NCI-H1048 (cell line): ENCODE measurements at regions not wholly inside any gene's neighbourhood (a gene's known extent, or its start where the extent isn't known, plus 50 kb on each side); places are given as distances from the start of the nearest gene placed in this dataset.

Experiments used
- DNase-seq: peaks from one replicate; lab custom pipeline; 2025; lab: John Stamatoyannopoulos, UW

DNA sequence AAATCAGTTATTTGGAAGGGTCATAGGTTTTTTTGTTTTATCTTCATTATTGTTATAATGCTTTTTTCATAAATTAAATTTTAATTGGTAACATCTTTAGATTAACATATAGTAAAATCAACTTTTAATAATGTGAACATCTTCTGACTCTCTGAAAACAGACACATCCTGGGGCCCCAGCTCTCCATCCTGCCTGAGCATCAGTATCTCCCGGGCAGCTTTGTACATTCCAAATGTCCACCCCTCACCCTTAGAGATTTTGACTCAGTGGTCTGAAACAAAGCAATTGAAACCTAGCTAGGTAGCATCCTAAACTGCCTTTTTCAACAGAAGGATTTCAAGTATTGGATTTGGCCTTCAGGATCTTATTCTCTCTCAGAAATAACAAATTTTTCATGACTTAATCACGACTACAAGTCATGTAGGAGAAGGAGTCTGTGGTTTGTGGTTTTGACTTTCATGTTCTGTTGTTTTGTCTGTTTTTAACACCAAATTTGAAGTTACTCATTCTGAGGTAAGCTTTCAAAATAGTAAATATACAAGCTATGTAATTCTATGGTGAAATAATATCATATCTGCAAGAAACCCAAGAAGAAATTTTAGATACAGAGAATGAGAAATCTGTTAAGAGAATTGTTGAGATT is 147.3 kb upstream of the UBE2E2 start:
- no peak for DNase-seq

GRCh38 chr3:23062582-23062981 is 140.5 kb upstream of the UBE2E2 start:
- no peak for DNase-seq

GRCh38 chr3:23062982-23063381 is 140.1 kb upstream of the UBE2E2 start:
- DNase-seq, result no peak

DNA sequence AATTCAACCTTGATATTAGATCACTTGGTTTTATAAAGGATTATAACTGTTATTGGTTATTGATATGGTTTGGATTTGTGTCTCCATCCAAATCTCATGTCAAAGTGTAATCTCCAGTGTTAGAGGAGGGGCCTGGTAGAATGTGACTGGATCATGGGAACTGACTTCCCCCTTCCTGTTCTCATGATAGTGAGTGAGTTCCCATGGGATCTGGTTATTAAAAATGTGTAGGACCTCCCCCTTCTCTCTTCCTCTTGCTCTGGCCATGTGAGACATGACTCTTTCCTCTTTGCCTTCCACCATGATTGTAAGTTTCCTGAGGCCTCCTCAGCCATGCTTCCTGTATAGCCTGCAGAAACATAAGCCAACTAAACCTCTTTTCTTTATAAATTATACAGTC is 136.0 kb upstream of the UBE2E2 start:
- DNase-seq, result no peak

DNA sequence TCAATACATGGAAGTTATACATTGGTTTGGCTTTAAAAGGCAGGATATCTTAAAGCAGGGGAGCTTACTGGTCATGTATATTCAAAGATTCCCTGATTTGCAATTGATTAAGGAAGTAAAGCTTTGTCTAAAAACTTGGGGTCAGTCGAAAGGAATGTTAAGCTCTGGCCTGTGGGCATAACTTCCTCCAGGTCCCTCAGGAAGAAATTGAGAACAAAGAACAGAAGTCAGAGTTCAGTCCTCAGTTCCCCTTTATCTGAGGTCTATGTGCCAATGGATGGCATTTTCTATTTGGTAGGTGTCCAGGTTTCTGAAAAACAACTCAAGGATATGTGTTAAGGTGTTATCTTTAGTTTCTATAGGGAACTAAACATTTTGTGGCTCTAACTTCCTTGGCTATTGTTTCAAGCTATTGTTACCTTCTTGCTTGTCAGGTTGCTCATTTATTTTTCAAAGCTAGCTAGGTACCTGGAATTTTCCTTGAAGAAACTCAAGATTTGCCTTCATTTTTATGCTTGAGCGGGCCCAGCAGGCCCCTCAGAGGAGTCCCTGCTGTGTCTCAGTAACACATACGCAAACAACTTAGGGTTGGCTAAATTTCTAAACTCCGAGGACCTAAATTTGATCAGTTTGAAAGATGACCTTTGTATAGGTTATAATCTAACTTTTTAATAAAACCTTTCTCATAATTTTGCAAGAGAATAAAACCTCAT is 135.0 kb upstream of the UBE2E2 start:
- no peak for DNase-seq

GRCh38 chr3:23071296-23071695 is 131.8 kb upstream of the UBE2E2 start:
- no peak for DNase-seq

GRCh38 chr3:23071758-23072157 is 131.4 kb upstream of the UBE2E2 start:
- no peak for DNase-seq

DNA sequence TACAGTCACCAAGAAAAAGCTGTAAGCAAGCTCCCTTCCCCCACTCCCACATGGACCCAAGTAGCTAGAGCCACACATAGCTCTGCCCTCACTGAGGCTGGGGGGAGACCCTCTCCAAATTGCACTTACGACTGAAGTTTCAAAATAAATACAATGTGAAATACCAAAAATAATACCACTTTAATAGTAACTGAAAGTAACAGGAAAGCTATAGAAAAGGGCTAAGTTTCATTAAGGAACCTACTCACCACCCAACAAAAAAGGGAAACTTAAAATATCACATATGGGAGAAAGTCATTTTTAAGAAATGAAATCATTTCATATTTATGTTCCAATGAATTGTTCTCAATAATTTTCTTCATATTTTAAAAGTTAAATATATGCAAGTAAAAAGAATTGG is 130.4 kb upstream of the UBE2E2 start:
- no peak for DNase-seq

- DNase-seq, result no peak
Observed at GRCh38 chr3:23073724-23074305, 129.3 kb upstream of the UBE2E2 start.

GRCh38 chr3:23075496-23075895 is 127.6 kb upstream of the UBE2E2 start:
- no peak for DNase-seq

- DNase-seq, result no peak
Observed at GRCh38 chr3:23076437-23076836, 126.7 kb upstream of the UBE2E2 start.

GRCh38 chr3:23077126-23077525 is 126.0 kb upstream of the UBE2E2 start:
- no peak for DNase-seq

DNA sequence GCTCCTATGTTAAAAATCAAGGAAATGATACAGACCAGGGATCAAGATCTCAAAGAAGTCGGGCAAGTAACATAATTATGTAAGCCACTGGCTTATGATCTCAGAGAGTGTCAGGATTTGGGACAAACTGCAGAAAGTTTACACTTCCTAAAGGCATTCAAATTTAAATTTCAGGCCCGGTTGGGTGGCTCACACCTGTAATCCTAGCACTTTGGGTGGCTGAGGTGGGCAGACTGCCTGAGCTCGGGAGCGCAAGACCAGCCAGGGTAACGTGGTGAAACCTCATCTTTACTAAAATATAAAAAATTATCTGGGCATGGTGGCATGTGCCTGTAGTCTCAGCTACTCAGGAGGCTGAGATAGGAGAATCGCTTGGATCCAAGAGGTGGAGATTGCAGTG is 124.4 kb upstream of the UBE2E2 start:
- no peak for DNase-seq

DNA sequence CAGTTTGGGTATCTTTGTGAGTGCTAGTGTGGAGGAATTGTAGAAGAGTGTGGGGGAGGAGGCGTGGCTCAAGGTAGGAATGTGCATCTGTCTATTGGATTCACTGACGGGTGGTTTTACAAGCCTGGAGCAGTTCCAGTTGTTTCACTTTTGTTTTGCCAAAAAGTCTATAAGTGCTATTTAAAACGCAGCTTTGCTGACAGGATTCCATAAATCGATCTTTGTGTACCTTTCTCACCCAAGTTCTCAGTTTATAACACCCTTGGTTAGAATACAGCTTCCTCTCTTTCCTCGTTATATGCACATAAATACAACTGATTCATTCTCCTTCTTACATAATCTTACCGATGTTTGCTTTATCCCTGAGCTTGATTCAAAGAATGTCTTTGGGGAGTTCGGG is 123.2 kb upstream of the UBE2E2 start:
- DNase-seq, result no peak

DNA sequence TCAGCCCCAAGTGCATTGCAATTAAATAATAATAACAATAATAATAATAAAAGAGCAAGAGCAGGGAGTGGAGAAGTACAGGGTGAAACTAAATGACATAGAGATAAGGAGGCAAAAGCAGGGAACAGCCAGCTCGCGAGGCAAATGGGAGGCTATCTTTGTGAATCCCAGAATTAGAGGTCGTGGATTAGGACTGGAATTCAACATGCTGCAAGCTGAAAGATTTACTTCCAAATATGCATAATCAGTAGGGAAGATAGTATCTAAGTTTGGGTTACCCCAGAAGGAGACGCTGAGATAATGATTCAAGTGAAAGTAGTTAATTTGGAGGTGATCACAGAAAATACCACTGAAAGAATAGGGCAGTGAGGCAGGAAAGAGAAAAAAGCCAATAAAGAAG is 119.4 kb upstream of the UBE2E2 start:
- no peak for DNase-seq

- DNase-seq, result no peak
Observed at GRCh38 chr3:23084367-23084766, 118.8 kb upstream of the UBE2E2 start.

- no peak for DNase-seq
Observed at GRCh38 chr3:23085261-23085660, 117.9 kb upstream of the UBE2E2 start.

- DNase-seq, result no peak
Observed at GRCh38 chr3:23086331-23086730, 116.8 kb upstream of the UBE2E2 start.

- DNase-seq, result no peak
Observed at GRCh38 chr3:23086831-23087230, 116.3 kb upstream of the UBE2E2 start.

GRCh38 chr3:23094412-23094811 is 108.7 kb upstream of the UBE2E2 start:
- DNase-seq, result no peak

DNA sequence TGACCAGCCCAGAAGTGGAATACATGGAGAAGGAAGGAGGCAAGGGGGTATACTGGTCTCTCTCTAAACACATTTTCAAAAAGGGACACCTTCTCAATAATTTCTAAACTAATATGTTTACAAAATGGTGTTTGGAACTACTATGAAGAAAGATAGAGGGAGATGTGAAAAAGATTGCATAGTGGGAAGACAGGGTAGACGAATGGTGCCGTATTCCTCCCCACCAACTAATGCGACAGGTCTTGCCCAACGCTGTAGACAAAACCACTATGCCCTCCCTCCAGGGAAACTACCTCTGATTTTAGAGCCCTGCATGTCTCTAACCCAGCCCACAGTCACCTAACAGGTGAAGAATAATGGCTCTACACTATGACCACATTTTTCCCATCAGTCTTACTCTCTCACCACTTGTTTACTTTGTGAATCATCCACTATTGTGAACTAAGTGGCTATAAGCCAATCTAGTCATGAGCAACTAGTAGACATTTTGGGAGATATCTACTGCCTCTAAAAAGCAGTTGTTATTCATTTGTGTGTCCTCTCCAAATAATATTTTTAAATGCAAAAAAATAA is 108.2 kb upstream of the UBE2E2 start:
- DNase-seq, result no peak

DNA sequence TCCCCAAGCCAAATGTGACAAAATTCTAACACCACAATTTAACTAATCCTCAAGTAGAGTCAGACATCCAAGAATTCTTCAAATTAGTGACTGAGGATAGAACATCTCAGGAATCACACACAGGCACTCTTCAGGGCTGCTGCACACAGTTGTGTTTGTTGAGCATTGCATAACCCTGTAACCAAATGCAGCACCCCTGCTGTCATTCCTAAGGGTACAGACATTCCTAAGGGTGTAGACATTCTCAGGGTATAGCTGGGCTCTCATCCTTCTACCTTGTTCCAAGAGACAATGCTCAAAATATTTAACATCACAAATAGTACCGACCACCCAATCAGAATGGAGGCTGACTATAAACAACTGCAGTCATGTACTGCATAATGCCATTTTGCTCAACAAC is 107.1 kb upstream of the UBE2E2 start:
- no peak for DNase-seq

DNA sequence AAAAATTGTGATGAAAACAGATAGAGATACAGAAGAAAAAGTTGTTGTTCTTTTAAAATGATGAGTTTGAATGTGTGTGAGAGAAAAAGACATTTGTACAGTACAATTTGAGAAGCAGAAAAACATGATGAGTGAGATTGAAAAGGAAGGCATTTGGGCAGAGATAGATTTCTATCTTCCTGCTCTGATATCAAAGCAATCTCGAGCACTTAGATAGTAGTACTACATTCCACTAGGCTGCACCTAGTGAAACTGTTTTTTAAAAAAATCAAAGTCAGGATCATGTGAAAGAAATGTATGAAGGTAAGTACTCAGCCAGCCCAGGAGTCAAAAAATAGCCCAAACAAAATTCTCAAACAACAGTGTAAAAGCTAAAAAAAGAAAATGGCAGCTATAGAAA is 104.1 kb upstream of the UBE2E2 start:
- DNase-seq, result no peak
